Caco-2 (cell line): ENCODE measurements at regions not wholly inside any gene's neighbourhood (a gene's known extent, or its start where the extent isn't known, plus 50 kb on each side); places are given as distances from the start of the nearest gene placed in this dataset.

Source experiments
- BruUV-seq: library from RNA; stranded (reverse); fragments of 400-500 nt; replicated peaks from 2 replicates; lab custom pipeline; 2021; lab: Mats Ljungman, UMichigan
- CTCF ChIA-PET: fragments of 300-600 bp; sonication (Branson Sonifier 250); formaldehyde crosslinking; loops from one replicate; lab custom pipeline; 2022; ENCODE audit warnings: antibody characterized with exemption; lab: Charles Lee
- POLR2A ChIA-PET: fragments of 300-600 bp; sonication (Branson Sonifier 250); formaldehyde crosslinking; loops from one replicate; lab custom pipeline; 2022; ENCODE audit warnings: antibody characterized with exemption; lab: Charles Lee
- DNase-seq, 2 experiments: peaks; one replicate each; pipeline versions ENCODE4 v3.0.0 to v3.0.0-alpha.2; 2020 to 2022
- H3K27me3 ChIP-seq: replicated peaks from 2 replicates; pipeline ENCODE4 v1.6.0; 2011; ENCODE audit warnings: low read length; ENCODE audit not compliant: control insufficient read depth, insufficient read depth
- H3K36me3 ChIP-seq: 2 replicates; pipeline ENCODE4 v1.5.1; 2011; ENCODE audit warnings: low read length; ENCODE audit not compliant: control insufficient read depth, insufficient read depth
- H3K4me1 ChIP-seq: fragments of 250-450 bp; sonication (Bioruptor Pico); 2 replicates; pipeline ENCODE4 v1.5.1; 2020; ENCODE audit warnings: mild to moderate bottlenecking
- H3K4me3 ChIP-seq: 2 replicates; pipeline ENCODE4 v1.5.1; 2011; ENCODE audit warnings: low read depth, mild to moderate bottlenecking, control low read depth, low read length
- H3K9me3 ChIP-seq: fragments of 250-450 bp; sonication (Bioruptor Pico); 2 replicates; pipeline ENCODE4 v1.5.1; 2020; ENCODE audit warnings: mild to moderate bottlenecking, moderate library complexity
- H3K27ac Mint-ChIP-seq: one replicate; pipeline ENCODE4 v1.8.0; 2022; ENCODE audit warnings: mixed read lengths; ENCODE audit not compliant: unreplicated experiment
- H3K27me3 Mint-ChIP-seq: one replicate; pipeline ENCODE4 v1.8.0; 2022; ENCODE audit warnings: mixed read lengths; ENCODE audit not compliant: insufficient read depth, unreplicated experiment
- H3K36me3 Mint-ChIP-seq: one replicate; pipeline ENCODE4 v1.8.0; 2022; ENCODE audit warnings: mild to moderate bottlenecking, mixed read lengths; ENCODE audit not compliant: insufficient read depth, unreplicated experiment
- H3K4me1 Mint-ChIP-seq: one replicate; pipeline ENCODE4 v1.8.0; 2022; ENCODE audit warnings: low read depth, mixed read lengths; ENCODE audit not compliant: unreplicated experiment
- H3K4me3 Mint-ChIP-seq: one replicate; pipeline ENCODE4 v1.8.0; 2022; ENCODE audit warnings: mild to moderate bottlenecking, moderate library complexity, mixed read lengths; ENCODE audit not compliant: unreplicated experiment
- H3K9me3 Mint-ChIP-seq: one replicate; pipeline ENCODE4 v1.8.0; 2022; ENCODE audit warnings: mixed read lengths; ENCODE audit not compliant: unreplicated experiment
- intact Hi-C: fragments of 100-400 bp; cut with micrococcal nuclease; formaldehyde crosslinking; loops from one replicate; pipeline ENCODE4 v1.10.0; 2022; ENCODE audit not compliant: unreplicated experiment
- TF ChIP-seq, protein P1 (sequence below), 2 experiments: fragments of 200-600 bp in 1 of 2; IDR thresholded peaks; 1 replicate in 1 of 2; 2 replicates in 1 of 2; pipeline versions ENCODE4 v1.5.1 to v1.8.0; 2011 to 2022; ENCODE audit warnings: antibody characterized with exemption in 1 of 2, control low read depth in 1 of 2, inconsistent platforms in 1 of 2, low read depth in 1 of 2, low read length in 1 of 2, mild to moderate bottlenecking in 1 of 2, moderate library complexity in 1 of 2; ENCODE audit not compliant: insufficient read depth in 1 of 2, severe bottlenecking in 1 of 2, unreplicated experiment in 1 of 2

- H3K36me3 Mint-ChIP-seq = no peaks in the 10 kb centered on the region
- peaks cover 8% of the 10 kb centered on the region for H3K4me1 Mint-ChIP-seq
- CTCF ChIA-PET = no interaction called here
- no peak overlapping the region for H3K27ac Mint-ChIP-seq
- TF ChIP-seq, protein P1, sequence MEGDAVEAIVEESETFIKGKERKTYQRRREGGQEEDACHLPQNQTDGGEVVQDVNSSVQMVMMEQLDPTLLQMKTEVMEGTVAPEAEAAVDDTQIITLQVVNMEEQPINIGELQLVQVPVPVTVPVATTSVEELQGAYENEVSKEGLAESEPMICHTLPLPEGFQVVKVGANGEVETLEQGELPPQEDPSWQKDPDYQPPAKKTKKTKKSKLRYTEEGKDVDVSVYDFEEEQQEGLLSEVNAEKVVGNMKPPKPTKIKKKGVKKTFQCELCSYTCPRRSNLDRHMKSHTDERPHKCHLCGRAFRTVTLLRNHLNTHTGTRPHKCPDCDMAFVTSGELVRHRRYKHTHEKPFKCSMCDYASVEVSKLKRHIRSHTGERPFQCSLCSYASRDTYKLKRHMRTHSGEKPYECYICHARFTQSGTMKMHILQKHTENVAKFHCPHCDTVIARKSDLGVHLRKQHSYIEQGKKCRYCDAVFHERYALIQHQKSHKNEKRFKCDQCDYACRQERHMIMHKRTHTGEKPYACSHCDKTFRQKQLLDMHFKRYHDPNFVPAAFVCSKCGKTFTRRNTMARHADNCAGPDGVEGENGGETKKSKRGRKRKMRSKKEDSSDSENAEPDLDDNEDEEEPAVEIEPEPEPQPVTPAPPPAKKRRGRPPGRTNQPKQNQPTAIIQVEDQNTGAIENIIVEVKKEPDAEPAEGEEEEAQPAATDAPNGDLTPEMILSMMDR (IDR thresholded peaks at IDR 0.05; ENCODE audit: insufficient read depth in 1 of 2, low read depth in 1 of 2, low read length in 1 of 2, severe bottlenecking in 1 of 2, unreplicated experiment in 1 of 2) = no peak
- no peak for DNase-seq
- Histone ChIP-seq H3K27me3 (no peaks in the 10 kb centered on the region), H3K36me3 (no peaks in the 10 kb centered on the region), H3K4me1 (no peaks in the 10 kb centered on the region), H3K4me3 (no peak overlapping the region), H3K9me3 (0 out of 2 replicates have a peak, but pooled peaks cover 3% of the 10 kb centered on the region)
- intact Hi-C loops = no loop called here
- H3K27me3 Mint-ChIP-seq = peaks cover 3% of the 10 kb centered on the region
- POLR2A ChIA-PET = no interaction called here
- H3K4me3 Mint-ChIP-seq = no peak overlapping the region
- BruUV-seq = no TSS peak
- peaks cover 3% of the 10 kb centered on the region for H3K9me3 Mint-ChIP-seq
These were observed 126.7 kb upstream of the ATP2B2 start for GRCh38 chr3:10632125-10632524.

DNA sequence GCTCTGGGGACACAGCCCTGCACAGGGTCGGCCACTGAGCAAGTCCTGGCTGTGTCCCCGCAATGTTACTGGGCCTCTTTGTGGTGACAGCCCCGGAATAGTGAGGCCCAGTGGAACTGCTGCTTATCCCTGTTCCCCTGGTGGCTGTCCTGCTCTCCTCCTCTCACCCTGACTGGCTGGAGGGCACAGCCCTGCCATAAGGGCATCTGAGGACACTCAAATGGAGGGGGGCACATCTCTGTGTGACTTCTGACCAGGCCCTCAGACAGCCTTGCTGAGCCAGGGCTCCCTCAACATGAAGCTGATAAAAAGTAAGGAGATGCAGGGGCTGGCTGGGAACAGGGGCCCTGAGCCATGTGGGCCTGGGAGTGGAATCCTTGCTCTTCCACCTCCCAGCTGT, 127.4 kb upstream of the ATP2B2 start:
- Mint-ChIP-seq H3K4me1 (peaks cover 5% of the 10 kb centered on the region), H3K9me3 (peaks cover 9% of the 10 kb centered on the region), H3K27ac (no peak overlapping the region), H3K27me3 (peaks cover 7% of the 10 kb centered on the region), H3K4me3 (no peak overlapping the region), H3K36me3 (no peaks in the 10 kb centered on the region)
- ChIA-PET POLR2A (no interaction called here), CTCF (no interaction called here)
- H3K27me3 ChIP-seq = no peaks in the 10 kb centered on the region
- 0 out of 2 replicates have a peak, but pooled peaks cover 5% of the 10 kb centered on the region for H3K9me3 ChIP-seq
- no peaks in the 10 kb centered on the region for H3K4me1 ChIP-seq
- TF ChIP-seq, protein P1 (IDR thresholded peaks at IDR 0.05; ENCODE audit: insufficient read depth in 1 of 2, low read depth in 1 of 2, low read length in 1 of 2, severe bottlenecking in 1 of 2, unreplicated experiment in 1 of 2) = no peak
- no peak overlapping the region for H3K4me3 ChIP-seq
- intact Hi-C loops = no loop called here
- H3K36me3 ChIP-seq = no peaks in the 10 kb centered on the region
- BruUV-seq = no TSS peak
- DNase-seq = no peak

GRCh38 chr3:10635446-10636076, 130.2 kb upstream of the ATP2B2 start:
- H3K4me1 ChIP-seq = no peaks in the 10 kb centered on the region
- 0 out of 2 replicates have a peak, but pooled peaks cover 5% of the 10 kb centered on the region for H3K9me3 ChIP-seq
- Mint-ChIP-seq H3K4me1 (no peaks in the 10 kb centered on the region), H3K9me3 (peaks cover 13% of the 10 kb centered on the region), H3K27me3 (peaks cover 8% of the 10 kb centered on the region), H3K27ac (no peak overlapping the region), H3K4me3 (no peak overlapping the region), H3K36me3 (no peaks in the 10 kb centered on the region)
- TF ChIP-seq, protein P1 (IDR thresholded peaks at IDR 0.05; ENCODE audit: insufficient read depth in 1 of 2, low read depth in 1 of 2, low read length in 1 of 2, severe bottlenecking in 1 of 2, unreplicated experiment in 1 of 2) = no peak
- ChIA-PET CTCF (no interaction called here), POLR2A (no interaction called here)
- BruUV-seq = no TSS peak
- H3K4me3 ChIP-seq = no peak overlapping the region
- H3K27me3 ChIP-seq = no peaks in the 10 kb centered on the region; the same call in 1 of the 2 replicates
- no peaks in the 10 kb centered on the region for H3K36me3 ChIP-seq
- no peak for DNase-seq
- intact Hi-C loops = no loop called here
